Activated T-helper 17 cell treated with anti-CD3 and anti-CD28 coated beads, Interleukin-2, amount 50 U/mL, for 72 hours (primary cell): ENCODE measurements at regions not wholly inside any gene's neighbourhood (a gene's known extent, or its start where the extent isn't known, plus 50 kb on each side); places are given as distances from the start of the nearest gene placed in this dataset.
"Not testable (repeated sequence)": the region's sequence is repeated elsewhere in the genome, so short reads cannot be mapped to it uniquely, and the experiment has no call there.

Experiments used
- ATAC-seq: fragments of 150-1000 bp; cut with Tn5 transposase; replicated peaks from 2 replicates; pipeline ENCODE4 v1.10.0; 2021; ENCODE audit warnings: mild to moderate bottlenecking, moderate library complexity
- H3K27ac Mint-ChIP-seq: one replicate; pipeline ENCODE4 v1.8.0; 2022; ENCODE audit warnings: mixed read lengths
- H3K27me3 Mint-ChIP-seq: one replicate; pipeline ENCODE4 v1.8.0; 2022; ENCODE audit warnings: mixed read lengths
- H3K36me3 Mint-ChIP-seq: one replicate; pipeline ENCODE4 v1.8.0; 2022; ENCODE audit warnings: low read depth, mild to moderate bottlenecking, mixed read lengths
- H3K4me1 Mint-ChIP-seq: one replicate; pipeline ENCODE4 v1.8.0; 2022; ENCODE audit warnings: mixed read lengths
- H3K4me3 Mint-ChIP-seq: one replicate; pipeline ENCODE4 v1.8.0; 2022; ENCODE audit warnings: mild to moderate bottlenecking, mixed read lengths
- H3K9me3 Mint-ChIP-seq: one replicate; pipeline ENCODE4 v1.8.0; 2022; ENCODE audit warnings: mixed read lengths

DNA sequence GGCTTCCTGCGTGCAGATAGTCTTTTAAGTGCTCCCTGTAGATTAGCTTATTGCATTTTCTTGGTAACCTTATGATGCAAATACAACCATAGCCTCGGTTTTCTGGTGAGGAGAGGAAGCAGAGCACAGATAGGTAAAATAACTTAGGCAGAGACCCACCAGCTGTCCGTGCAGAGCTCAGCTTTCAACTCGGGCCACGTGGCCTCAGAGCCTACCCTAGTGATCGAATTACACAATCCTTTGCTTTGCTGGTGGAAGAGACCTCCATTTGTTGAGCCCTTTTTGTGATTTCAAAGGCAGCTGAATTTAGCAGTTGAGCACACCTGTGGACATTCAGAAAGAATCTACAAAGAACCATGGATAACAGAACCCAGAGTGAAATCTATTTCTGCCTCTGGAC lies 220.1 kb downstream of the ATP6V0E2 start:
- H3K36me3 Mint-ChIP-seq, H3K27ac Mint-ChIP-seq, H3K27me3 Mint-ChIP-seq, H3K9me3 Mint-ChIP-seq, H3K4me1 Mint-ChIP-seq, H3K4me3 Mint-ChIP-seq, ATAC-seq: not testable (repeated sequence)

DNA sequence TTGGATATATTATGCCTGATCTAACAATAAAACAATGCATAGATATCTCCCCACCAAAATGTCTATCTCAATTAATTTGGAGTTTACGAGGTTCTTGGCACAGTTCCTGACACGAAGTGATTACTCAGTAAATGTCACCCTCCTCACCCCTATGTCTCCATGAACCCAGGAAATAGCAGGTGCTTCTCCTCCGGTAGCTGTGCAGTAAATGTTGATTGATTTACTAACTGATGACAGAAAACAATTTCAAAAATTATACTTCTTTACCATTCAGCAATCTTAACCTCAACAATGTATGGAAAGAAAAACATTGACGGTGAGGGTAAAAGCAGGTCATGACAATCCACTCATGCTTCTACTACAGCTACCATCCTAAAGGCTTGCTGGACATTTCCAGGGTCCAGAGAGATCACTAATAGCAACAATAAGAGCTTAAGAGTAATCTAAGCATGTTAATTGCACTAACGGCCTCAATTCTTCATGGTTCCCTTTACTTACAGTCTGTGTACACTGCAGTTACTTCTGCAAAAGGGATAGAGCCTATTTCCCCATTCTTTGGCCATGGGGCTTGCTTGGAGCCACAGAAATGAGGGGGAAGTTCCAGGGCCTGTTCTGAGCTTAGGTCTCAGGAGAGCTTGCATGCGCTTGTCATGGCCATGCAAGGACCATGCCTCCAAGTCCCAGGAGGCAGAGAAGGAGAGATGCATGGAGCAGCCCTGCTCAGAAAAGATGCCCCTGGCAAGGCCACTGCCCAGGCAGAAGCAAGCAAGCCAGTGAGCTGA lies 222.6 kb downstream of the ATP6V0E2 start:
- H3K36me3 Mint-ChIP-seq, H3K4me3 Mint-ChIP-seq, H3K4me1 Mint-ChIP-seq, ATAC-seq, H3K27me3 Mint-ChIP-seq, H3K27ac Mint-ChIP-seq, H3K9me3 Mint-ChIP-seq: not testable (repeated sequence)

DNA sequence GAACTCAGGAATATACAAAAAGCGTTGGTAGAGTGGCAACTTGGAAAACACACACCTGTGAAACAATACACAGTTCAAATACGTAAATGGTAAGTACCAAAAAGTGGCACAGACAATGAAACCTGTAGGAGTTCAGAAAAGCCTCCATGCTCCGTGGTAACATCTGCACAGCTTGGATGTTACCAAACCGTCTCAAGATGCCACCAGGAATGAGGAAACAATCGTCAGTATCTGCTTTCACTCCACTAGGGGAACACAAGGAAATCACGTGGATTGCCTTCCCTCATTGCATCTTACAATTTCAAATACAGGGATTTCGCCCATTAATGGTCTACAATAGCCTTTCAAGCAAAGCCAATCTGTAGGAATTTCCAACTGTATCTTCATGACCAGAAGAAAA lies 224.6 kb upstream of the LRRC61 start:
- H3K9me3 Mint-ChIP-seq, H3K4me1 Mint-ChIP-seq, H3K4me3 Mint-ChIP-seq, H3K36me3 Mint-ChIP-seq, H3K27ac Mint-ChIP-seq, ATAC-seq, H3K27me3 Mint-ChIP-seq: not testable (repeated sequence)

DNA sequence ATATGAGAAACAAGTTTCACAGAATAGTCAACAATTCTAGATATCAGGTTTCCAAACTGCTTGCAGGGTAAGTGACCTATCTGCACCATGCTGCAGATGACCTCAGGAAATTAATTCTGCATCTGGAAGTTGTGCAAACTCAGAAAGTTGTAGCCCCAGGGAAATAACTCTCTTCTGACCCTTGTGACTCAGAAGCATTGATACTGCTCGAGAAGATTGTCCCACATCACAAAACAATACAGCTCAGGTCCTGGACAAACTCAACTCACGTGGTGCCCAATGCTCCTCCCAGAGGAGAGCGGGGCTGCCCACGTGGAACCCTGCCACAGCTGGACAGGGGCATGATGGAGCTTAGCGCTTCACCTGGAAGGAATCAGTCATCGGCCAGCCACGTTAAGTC lies 221.9 kb upstream of the LRRC61 start:
- not testable (repeated sequence) for H3K27me3 Mint-ChIP-seq, H3K4me1 Mint-ChIP-seq, ATAC-seq, H3K36me3 Mint-ChIP-seq, H3K9me3 Mint-ChIP-seq, H3K27ac Mint-ChIP-seq, H3K4me3 Mint-ChIP-seq

DNA sequence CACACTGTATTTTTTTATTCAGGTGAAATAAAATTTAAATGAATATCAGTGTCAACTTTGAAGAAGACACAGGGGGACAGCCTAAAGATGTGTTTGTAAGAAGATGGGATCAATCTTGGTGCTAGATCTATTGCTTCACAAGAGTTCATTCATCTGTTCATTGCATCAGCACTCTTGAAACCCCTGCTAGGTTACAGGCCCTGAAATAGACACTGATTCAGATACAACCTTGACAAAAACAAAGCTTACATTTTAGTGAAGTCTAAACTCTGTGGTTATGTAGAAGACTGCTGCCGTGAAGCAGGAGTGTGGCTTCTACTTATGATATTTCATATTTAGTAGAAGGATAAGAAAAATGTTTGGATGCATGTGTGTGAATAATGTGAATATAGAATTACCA lies 215.9 kb upstream of the LRRC61 start:
- H3K4me3 Mint-ChIP-seq, ATAC-seq, H3K9me3 Mint-ChIP-seq, H3K27ac Mint-ChIP-seq, H3K27me3 Mint-ChIP-seq, H3K4me1 Mint-ChIP-seq, H3K36me3 Mint-ChIP-seq: not testable (repeated sequence)

DNA sequence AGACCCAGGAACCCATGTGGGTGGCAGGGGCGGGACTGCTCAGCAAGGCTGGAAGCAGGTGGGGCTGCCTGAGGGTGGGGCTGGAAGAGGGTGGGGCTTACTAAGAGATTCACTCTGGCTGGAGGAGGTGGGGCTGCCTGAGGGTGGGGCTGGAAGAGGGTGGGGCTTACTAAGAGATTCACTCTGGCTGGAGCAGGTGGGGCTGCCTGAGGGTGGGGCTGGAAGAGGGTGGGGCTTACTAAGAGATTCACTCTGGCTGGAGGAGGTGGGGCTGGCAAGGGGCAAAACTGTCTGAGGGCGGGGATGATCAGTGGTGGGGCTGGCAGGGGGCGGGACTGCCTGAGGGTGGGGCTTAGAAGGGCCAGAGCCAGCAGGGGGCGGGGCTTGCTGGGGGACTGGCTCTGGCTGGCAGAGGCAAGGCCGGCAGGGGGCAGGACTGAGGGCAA lies 212.8 kb upstream of the LRRC61 start:
- H3K4me3 Mint-ChIP-seq = not testable (repeated sequence)
- peak; percentile 45 for ATAC-seq

GRCh38 chr7:150110882-150111281 lies 212.3 kb upstream of the LRRC61 start:
- ATAC-seq = peak; percentile 7
- H3K27ac Mint-ChIP-seq, H3K4me1 Mint-ChIP-seq, H3K4me3 Mint-ChIP-seq, H3K36me3 Mint-ChIP-seq, H3K27me3 Mint-ChIP-seq, H3K9me3 Mint-ChIP-seq: not testable (repeated sequence)

More for the DNA sequence above, 212.8 kb upstream of the LRRC61 start:
- H3K9me3 Mint-ChIP-seq, H3K27ac Mint-ChIP-seq, H3K36me3 Mint-ChIP-seq, H3K4me1 Mint-ChIP-seq, H3K27me3 Mint-ChIP-seq: not testable (repeated sequence)

DNA sequence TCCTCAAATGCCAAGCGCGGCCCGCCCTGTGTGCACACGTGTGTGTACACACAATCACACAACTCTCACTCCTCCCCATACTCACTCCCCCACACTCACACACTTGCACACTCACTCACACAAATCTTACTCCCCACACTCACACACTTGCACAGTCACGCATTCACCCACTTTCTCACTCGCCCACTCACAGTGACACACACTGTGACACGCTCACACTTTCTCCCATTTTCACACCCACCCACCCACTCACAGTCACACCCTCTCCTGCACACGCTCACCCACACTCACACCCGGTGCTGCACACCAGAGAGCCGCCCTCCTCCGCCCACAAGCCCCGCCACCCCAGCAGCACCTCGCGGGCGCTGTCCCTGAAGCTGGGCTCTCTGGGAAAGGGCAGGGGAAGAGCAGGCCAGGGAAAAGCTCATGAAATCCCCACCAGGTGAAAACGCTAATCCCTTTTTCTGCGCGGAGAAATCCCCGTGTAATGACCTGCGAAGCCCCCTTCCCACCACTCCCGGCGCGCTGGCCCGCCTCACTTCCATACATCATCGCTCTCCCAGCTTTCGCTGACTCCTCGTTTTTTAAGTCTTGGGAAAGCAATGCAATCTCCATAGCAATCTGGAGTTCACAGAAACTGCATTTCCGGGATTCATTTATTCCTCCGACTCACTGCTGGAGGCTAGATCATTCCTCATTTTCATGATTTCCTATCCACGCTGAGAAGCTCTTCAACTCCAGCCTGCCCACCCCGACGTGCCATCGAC lies 211.6 kb upstream of the LRRC61 start:
- H3K9me3 Mint-ChIP-seq, ATAC-seq, H3K27me3 Mint-ChIP-seq, H3K4me3 Mint-ChIP-seq, H3K27ac Mint-ChIP-seq, H3K4me1 Mint-ChIP-seq, H3K36me3 Mint-ChIP-seq: not testable (repeated sequence)

DNA sequence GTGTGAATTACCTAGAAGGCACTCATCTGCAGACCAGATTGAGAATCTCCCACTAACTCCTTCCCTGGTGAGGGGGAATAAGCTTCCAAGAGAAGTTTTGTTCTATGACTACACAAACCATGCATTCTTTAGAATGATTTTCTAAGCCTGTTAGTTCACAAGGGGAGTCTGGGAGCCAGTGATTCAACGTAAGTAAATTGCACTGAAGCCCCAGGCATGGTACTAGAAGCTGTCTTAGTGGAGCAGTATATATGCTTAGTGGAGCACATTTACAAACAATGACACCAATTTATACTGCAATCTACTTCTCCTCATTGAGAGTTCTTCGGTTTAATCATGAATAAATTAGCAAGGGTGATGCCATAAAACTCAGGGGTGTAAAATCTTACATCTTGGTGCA lies 209.9 kb upstream of the LRRC61 start:
- not testable (repeated sequence) for ATAC-seq, H3K4me1 Mint-ChIP-seq, H3K27ac Mint-ChIP-seq, H3K9me3 Mint-ChIP-seq, H3K27me3 Mint-ChIP-seq, H3K4me3 Mint-ChIP-seq, H3K36me3 Mint-ChIP-seq

GRCh38 chr7:150114591-150114990 lies 208.6 kb upstream of the LRRC61 start:
- not testable (repeated sequence) for H3K27ac Mint-ChIP-seq, H3K36me3 Mint-ChIP-seq, H3K4me3 Mint-ChIP-seq, H3K27me3 Mint-ChIP-seq, H3K4me1 Mint-ChIP-seq, H3K9me3 Mint-ChIP-seq
- peak; percentile 45 for ATAC-seq

DNA sequence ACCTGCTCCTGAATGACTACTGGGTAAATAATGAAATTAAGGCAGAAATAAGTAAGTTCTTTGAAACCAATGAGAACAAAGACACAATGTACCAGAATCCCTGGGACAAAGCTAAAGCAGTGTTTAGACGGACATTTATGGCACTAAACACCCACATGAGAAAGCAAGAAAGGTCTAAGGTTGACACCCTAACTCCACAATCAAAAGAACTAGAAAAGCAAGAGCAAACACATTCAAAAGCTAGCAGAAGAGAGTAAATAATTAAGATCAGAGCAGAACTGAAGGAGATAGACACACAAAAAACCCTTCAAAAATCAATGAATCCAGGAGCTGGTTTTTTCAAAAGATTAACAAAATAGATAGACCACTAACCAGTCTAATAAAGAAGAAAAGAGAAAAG lies 203.2 kb upstream of the LRRC61 start:
- H3K9me3 Mint-ChIP-seq, H3K27me3 Mint-ChIP-seq, H3K36me3 Mint-ChIP-seq, ATAC-seq, H3K27ac Mint-ChIP-seq, H3K4me3 Mint-ChIP-seq, H3K4me1 Mint-ChIP-seq: not testable (repeated sequence)

DNA sequence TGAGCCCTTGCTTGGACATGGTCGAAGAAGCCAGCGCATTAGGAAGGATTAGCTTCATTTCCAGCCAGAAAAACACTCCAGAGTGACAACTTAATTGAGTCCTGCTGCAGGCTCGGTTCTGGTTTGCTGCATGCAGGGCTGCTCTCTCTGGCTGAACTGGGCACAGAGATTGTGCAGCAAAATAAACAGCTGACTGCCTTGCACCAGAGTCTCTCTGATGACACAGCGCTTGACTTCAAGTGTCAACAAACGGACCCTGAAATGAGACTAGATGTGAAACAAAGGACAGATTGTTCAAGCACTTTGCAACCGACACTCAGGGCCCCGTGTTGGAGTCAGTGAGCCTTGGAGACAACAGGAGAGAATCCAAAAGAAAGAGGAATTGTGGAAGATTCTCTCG lies 197.3 kb upstream of the LRRC61 start:
- not testable (repeated sequence) for H3K9me3 Mint-ChIP-seq, H3K27ac Mint-ChIP-seq, H3K4me3 Mint-ChIP-seq, ATAC-seq, H3K4me1 Mint-ChIP-seq, H3K36me3 Mint-ChIP-seq, H3K27me3 Mint-ChIP-seq

DNA sequence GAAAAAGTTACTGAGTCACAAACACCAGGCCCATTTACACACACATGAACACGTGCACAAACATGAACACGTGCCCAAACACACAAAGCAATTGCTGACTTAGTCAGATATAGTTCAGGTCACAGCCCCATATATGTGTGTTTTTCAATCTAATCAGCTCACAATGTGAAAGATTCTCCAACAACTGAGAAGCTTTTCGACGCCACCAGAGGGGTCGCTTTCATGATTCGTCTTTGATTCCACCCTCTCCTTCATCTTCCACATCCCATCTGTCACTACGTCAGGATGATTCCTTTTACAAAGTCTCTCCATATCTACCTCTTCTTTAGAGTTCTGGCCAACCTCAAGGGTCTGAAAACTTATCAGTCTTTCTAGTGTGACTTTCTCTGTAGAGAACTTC lies 188.7 kb upstream of the LRRC61 start:
- not testable (repeated sequence) for H3K9me3 Mint-ChIP-seq, H3K27ac Mint-ChIP-seq, H3K4me3 Mint-ChIP-seq, H3K4me1 Mint-ChIP-seq, H3K36me3 Mint-ChIP-seq, H3K27me3 Mint-ChIP-seq, ATAC-seq

DNA sequence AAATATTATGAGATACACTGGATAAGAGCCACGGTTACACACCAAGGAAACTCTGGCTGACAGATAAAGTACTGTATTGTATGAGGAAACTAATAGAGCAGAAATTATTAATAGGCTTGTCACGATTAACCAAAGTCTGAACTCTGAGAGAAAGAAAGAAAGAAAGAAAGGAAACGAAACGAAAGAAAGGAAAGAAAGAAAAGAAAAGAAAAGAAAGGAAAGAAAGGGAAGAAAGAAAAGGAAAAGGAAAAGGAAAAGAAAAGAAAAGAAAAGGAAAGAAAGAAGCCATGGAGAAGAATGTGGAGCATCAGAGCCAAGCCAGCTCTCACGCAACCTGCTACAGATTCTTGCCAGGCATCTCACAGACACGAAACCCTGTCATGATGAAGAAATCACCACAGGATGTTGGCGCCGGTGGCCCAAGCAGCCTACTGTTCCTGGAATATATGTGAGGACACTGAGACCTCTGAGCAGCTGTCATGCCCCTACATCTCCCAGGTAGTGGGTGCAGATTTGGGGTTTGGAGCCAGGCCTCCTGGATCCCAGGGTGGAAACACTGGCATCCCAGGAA lies 187.4 kb upstream of the LRRC61 start:
- not testable (repeated sequence) for H3K27ac Mint-ChIP-seq, H3K4me3 Mint-ChIP-seq, H3K4me1 Mint-ChIP-seq, H3K9me3 Mint-ChIP-seq, H3K27me3 Mint-ChIP-seq, H3K36me3 Mint-ChIP-seq, ATAC-seq

DNA sequence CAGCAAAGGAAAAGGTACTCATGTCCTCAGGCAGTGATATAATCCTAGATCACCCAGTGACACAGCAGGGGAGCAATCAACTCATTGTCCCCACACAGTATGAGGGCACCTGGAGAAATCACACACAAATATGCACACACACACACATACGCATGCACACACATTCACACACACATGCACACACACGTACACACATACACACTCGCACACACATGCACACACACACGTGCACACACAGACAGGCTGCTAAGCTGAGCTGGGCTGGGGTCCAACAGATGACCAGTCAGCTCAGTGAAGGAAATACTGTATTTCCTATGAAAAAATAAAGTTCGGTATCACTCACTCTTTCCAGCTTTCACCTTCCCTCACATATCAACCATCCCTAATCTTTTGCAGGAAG lies 183.3 kb upstream of the LRRC61 start:
- H3K9me3 Mint-ChIP-seq, H3K4me3 Mint-ChIP-seq, H3K27ac Mint-ChIP-seq, H3K4me1 Mint-ChIP-seq, H3K36me3 Mint-ChIP-seq, ATAC-seq, H3K27me3 Mint-ChIP-seq: not testable (repeated sequence)
